Bone marrow (tissue), 2 donors: ENCODE measurements at regions not wholly inside any gene's neighbourhood (a gene's known extent, or its start where the extent isn't known, plus 50 kb on each side); places are given as distances from the start of the nearest gene placed in this dataset.

Source experiments
- DNase-seq, 2 donors: peaks; one replicate each; lab custom pipeline; 2025; lab: John Stamatoyannopoulos, UW

DNA sequence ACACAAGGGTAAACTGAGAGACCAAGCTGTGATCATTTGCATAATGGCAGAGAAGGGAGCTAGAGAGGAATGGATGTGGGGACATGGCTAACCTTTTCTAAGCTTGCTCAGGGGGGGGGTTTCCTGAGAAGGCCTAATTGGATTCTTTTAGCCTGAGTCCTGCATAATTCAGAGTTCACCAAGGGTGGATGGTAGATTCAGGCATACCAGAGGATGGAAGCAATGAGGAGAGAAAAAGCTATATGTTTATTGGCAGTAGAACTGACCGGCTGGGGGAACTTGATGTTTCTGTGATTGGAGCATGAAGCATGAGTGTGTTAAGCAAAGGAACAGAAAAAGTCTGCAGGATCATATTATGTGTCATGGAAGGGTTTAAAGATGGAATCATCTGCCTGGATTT is 65.9 kb upstream of the KLF12 start:
- DNase-seq = no peak

DNA sequence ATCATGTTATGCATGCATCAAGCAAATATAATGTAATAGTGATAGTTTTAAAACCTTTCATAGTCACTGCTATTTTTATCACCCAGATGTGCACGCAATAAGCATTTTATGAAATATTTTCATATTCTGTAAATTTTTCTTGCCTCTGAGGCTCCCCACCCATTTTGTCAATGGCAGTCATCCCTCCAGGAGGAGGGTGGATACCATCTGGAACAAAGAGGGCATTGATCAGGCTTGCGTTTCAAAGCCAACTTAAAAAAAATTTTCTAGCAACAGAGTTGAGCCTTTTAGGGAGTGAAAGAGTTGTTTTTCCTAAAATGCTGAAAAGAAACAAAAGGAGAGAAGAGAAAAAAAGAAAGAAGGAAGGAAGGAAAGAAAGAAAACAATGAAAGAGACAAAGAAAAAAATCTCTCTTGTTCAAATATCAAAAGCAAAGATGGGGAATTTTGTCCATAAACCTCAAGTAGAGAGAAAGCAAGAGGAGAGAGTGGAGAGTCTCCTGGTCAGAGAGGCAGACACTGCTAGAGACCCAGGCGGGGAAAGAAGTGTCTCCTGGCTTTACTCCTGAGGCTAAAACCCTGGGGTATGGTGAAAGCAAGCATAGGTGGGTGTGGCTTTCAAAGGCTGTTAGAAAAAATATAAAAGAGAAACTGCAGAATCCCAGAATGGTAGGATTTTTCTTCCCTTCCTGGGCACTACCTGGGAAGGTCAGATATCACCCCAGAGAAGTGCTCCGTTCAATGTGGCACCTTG is 63.6 kb upstream of the KLF12 start:
- no peak for DNase-seq

DNA sequence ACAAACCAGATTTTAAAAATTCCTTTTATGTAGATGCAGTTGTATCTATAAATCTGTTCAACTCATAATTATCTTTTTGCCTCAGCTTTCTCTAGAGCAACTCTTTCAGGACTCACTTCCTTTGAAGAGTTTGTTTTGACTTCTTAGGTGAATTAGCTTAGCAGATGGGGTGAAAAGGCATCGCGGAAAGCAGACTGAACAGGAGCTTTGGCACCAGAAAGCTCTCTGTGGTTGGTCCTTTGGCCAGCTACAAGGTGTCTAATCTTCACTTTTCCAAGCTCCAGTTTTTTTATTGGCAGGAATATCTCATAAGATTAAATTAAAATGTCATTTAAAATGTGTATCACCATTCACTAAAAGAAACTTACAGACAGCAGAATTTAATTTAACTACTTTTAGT is 60.6 kb upstream of the KLF12 start:
- DNase-seq = no peak

DNA sequence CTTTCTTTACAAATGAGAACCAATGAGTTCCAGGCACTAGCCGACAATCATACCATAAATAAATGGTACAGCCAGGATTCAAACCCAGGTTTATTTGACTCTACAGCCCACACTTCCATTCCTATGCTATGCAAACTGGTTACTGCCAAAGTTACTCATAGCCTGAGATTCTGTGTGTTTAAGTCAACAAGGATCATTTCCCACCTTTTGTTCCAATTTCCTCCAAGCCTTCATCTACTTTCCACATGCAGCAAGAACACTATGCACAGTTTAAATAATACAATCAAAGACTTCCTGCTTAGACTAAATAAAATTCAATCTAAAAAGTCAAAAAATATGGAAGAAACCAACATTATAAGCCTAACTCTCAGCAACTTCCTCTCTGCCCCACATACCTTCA is 59.2 kb upstream of the KLF12 start:
- no peak for DNase-seq

DNA sequence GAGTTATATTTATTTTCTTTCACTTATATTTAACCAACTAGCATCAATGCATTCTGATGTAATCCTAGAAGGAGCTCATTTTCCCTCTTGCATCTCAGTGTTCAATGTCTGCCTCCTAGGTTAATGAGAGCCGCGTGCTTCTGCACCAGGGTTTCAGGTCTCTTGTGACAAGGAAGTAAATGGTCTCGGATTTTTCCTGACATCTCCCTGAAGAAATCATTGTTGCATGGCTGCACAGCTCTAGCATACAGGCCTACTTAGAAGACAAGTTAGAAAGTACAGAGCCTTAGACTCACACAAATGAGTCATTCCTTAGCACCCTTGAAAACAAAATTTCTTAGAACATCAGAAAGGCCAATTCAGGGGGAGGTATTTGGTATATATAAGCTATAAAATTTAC is 57.2 kb upstream of the KLF12 start:
- DNase-seq = no peak

DNA sequence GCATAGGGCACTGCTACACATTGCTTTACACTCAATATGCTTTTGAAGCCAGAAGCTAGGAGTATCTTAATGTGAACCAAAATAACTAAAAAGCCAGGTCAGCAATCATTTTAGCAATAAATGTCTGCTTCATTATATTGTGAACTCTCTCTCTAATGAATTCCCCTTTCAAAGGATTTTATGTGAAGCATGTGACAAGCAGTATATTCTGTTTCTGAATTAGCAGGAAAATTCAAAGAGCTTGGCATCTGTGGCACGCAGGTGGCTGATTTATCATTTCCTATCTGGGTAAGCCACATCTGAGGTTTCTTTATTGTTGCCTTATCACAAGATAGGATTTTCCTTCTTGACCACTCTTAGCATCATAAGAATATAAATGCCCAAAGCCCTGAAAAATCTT is 56.8 kb upstream of the KLF12 start:
- no peak for DNase-seq

DNA sequence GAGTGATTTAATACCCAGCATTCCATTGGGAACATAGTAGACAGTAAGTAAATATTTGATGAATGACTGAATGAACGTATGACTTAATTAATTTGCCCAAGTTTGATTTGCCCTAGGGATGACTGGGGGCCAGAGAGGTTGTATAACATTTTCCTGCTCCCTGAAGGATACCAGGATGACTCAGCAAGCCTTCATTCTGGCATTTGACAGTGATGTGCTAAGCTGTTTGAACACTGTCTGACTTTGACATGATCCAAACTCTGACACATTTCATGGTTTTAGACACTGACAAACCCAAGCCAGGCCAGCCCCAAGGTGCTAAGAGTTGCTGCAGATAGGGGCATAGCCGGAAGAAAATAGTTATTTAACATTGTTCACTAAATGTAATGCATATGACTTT is 53.4 kb upstream of the KLF12 start:
- no peak for DNase-seq

DNA sequence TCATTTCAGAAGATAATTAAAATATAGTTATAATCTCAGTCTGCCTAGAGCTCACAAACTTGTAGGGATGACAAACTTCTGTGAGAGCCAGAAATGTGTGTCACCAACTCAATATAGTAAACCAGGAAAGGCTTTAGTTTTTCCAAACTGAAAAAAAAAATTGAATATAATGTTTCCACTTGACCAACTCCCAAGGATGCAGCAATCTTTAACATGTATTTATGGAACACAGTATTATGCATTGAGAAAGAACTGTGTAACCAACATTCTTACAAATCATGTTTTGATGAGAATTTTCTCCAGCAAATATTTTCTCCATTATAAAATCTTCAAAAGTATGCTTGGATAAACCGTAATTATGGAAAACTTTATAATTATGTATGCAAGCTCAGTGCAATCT is 50.1 kb upstream of the KLF12 start:
- DNase-seq = no peak
